NT2/D1 (cell line): ENCODE measurements at regions not wholly inside any gene's neighbourhood (a gene's known extent, or its start where the extent isn't known, plus 50 kb on each side); places are given as distances from the start of the nearest gene placed in this dataset.

Experiments used
- YY1 ChIP-seq: IDR thresholded peaks from 2 replicates; pipeline ENCODE4 v1.6.1; 2011; ENCODE audit not compliant: insufficient read length, insufficient read depth
- ZNF274 ChIP-seq: IDR thresholded peaks from 2 replicates; pipeline ENCODE4 v1.6.1; 2011; ENCODE audit warnings: mild to moderate bottlenecking, low read depth, low read length

DNA sequence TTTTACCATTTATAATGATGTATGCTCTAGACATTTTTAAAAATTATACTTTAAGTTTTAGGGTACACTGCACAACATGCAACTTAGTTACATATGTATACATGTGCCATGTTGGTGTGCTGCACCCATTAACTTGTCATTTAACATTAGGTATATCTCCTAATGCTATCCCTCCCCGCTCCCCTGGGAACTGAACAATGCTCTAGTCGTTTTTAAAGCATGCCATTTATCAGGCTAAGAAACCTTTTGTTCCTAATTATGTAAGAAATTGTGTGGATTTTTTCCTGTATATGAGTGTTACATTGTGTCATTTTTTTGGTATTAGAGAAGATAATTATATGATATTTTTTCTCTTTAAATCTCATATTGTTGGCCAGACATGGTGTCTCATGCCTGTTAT lies 72.8 kb upstream of the SGCD start:
- no peak for TF ChIP-seq ZNF274
- TF ChIP-seq YY1: no peak
